ENCODE measurements at regions not wholly inside any gene's neighbourhood (a gene's known extent, or its start where the extent isn't known, plus 50 kb on each side); places are given as distances from the start of the nearest gene placed in this dataset.

DNA sequence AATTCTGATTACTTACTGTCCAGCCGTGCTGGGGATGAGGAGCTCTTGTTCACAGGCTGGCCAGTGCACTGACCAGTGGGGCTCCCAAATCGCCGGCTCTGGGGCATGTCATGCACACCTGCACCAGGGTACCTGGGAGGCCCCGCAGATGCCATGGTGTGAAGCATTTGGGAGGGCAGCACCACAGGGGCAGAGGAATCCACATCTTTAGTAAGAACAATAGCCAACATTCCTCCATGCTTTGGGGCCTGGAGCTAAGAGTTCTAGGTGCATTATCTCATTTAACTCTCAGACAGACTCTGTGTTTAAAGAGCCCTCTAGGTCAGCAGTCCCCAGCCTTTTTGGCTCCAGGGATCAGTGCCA lies 104.2 kb downstream of the ACKR3 start:
- no peak for DNase-seq (ENCODE audit: low spot score)

DNA sequence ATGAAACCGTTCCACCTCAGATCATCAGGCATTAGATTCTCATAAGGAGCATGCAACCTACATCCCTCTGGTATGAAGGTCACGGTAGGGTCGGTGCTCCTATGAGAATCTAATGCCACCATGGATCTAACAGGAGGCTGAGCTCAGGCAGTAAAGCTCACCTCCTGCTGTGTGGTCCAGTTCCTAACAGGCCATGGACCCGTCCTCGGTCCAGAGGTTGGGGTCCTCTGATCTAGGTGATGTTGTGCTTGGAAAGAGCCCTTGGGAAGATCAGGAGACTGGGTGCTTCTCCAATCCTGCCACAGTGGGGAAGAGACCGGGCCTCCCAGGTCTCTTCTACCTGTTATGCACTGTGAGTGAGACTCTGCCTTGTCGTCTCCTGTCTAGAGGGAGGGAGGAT lies 104.6 kb downstream of the ACKR3 start:
- DNase-seq (ENCODE audit: low spot score): no peak

DNA sequence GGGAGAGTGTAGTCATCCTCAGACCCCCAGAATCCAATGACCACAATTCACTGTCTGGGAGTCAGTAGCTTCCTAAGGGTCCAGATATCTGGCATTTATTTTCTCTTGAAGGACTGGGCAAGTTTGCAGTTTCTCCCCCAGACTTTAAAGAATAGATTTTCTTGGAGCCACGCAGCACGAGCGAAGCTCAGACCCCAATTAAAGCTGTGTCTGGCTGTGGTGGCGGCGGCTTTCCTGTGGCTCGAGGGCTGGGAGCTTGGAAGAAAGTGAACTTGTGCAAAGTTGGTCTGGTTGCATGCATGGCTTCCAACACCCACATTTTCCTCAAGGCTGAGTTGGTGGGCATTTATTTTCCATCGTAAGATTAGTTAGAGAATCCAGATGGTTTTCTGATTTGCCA lies 105.0 kb downstream of the ACKR3 start:
- DNase-seq (ENCODE audit: low spot score): no peak

DNA sequence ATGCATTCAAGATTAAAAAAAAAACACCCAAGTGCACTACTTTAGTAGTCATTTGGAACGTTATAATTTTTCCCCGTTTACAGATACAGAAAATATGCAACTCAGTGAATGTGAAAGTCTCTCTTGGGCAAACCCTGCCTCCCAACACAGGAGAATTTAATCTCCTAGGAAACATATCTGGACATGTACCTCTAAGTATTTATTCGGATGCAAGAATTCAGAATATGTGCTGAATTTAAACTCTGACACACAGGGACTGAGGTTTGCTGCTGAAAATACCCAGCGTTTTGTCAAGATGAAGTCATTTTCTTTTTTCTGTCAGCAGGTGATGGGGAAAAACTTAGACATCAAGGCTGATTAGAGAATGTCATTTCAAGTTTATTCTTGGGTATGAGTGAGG lies 105.4 kb downstream of the ACKR3 start:
- peak; percentile 24 for DNase-seq (ENCODE audit: low spot score)

DNA sequence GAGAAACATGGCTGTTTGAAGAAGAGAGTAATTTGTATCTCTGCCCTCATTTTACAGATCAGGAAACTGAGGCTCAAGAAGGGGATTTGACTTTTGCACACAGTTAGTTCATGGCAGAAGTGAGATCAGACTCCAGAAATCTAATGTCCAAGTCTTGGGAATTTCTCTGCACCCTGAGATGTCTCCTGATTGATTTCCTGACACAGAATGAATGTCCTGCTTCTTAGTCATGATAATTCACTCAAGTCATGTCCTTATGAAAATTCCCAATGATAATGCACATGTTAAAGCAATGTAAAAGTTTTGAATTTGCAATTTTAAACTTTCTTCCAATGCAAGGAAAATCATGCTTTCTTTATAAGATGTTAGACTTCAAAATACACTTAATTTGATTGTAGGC lies 105.9 kb downstream of the ACKR3 start:
- no peak for DNase-seq (ENCODE audit: low spot score)

DNA sequence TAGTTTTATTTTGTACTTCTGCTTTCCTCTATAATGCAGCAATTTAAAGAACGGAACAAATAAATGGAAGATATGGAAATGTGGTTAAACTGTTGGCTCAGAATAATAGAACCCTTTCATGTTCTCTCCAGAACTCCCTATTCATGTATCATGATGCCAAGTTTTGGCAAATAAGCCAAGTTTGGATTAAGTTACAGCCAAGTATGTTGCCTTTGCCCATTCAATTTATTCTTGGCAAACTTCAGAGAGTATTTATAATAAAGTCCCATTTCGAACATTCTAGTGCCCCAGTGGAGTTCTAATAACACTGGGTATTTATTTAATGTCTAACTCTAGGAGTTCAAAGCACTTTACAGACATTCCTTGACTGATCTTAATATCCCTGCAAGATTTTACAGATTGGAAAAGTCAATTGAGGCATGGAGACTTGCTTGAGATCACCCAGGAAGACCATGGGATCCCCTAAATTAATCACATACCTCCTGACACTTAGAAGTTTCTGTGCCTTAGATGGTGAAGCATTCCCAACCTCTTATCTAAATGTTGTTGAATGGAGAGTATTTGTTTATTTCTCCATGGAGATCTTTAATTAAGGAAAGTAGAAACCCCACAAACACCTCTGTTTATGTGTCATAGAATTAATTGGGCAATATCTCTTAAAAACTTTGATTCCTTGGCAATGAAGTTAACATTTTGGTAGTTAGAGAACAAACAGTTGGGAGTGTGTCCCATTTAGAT lies 106.7 kb downstream of the ACKR3 start:
- no peak for DNase-seq (ENCODE audit: low spot score)

DNA sequence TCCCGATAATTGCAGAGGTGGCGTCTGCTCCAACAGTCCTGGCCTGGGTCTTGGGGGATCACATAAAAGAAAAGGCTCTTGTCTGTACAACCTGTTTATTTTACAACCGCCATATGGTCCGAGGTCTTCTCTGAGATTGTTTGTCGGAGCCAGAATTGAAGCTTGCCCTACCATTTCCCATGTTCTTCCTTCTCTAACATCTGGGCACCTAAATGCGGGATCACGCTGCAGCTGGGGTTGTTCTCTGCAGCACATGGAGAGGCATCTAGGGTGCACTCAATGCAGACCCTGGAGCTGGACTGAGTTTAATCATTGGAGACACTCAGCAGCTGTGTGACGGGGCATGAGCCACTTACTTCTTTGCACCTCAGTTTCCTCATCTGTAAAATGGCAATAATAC lies 107.7 kb downstream of the ACKR3 start:
- no peak for DNase-seq (ENCODE audit: low spot score)

DNA sequence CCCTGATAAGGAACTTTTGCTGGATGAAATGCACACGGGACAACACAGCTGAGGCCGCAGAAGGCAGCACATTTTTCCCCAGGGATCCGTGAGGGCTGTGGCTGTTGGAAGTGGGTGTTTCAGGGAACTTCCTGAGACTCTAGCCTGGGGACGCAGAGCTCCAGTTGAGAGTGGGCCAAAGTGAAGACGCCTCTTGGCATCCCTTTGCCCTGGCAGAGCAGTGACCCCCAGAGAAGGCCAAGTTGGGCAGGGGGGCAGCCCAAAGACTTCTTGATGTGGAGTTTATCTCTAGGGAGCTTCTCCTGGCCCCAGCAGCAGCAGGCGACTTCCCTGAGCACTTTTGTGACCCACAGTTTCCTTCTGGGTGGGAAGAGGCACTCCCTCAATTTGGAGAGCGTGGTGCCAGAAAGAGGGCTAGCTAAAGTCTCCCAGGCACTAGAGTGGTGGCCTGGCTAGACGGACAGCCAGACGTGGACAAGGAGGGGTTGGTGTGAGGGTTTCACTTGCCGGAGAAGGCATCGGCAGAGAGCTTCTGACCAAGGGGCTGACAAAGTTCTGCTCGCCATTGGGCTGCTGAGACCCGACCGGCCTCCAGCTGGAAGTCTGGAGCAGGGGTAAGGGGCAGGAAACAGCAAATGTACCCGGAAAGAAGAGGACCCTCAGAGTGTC lies 108.8 kb downstream of the ACKR3 start:
- no peak for DNase-seq (ENCODE audit: low spot score)

DNA sequence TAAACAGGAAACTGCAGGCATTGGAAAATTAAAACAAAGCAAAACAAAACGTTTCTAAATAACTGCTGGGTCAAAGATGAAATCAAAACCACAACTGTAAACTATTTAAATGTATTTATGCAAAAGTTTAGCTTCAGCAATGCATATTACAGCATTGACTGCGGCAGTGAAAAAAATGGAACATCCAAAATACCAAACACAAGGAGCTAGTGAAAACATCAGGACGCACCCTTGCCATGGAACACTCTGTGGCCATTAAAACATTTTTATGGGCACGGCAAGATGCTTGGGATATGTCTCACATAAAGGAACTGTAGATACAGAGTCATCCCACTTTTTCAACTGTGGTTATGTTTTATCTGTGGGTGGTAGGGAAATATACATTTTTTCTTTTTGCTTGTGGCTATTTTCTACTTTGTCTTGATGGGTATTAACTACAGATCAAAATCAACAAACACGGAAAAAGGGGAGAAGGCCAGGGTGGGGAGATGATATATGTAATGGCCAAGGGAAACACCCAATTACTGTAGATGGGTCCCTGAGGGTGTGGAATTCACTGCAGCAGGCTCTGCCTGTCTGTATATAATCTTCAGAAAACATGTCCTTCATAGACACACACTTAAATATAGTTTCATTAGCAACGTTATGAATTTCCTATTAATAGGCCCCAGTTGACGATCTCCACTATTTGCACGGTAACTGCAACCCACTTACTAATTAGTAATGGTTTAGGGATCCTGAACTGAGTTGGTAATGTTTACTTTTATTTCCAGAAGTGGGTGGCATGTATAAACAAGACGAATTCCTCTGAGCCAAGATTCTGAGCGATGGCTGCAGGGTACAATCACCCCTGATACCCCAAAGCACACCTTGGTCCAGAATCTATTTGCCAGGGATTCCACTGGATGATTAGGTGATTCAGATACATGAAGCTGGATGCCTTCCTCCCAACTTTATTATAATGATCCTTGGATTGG lies 110.5 kb downstream of the ACKR3 start:
- DNase-seq (ENCODE audit: low spot score): no peak

DNA sequence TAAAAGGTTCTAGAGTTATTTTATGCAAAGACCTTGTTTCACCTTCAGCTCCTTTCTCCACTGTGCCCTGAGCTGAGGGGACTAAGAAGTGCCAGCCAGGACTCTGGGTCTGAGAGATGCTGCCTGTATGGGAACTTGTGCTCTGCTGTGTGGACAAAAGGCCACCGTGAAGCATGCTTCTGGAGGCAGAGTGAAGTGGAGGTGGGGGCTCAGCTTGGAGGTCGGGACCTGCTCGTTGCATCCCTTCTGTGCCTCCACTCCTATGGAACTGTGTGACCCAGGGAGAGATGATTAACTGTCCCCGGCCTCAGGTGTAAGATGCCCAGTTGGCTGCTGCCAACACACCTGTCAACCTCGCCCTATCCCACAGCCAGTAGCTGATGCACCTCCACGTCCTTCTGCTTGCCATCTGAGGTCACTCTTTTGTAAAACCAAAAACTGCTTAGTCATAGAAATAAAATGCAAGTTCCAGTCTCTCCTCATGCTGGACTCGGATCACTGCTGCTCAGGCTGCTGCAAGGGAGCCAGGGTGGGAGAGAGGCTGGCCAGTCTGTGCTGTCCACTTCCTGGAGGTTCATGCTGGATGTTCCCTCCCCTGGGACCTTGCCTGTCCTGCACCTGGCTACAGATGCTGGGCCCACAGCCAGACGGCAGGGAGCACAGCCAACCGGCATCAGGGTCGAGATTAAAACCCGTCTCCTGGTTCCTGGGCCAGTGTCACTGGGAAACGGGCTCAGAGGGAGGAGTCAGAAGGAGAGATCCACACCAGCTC lies 113.2 kb downstream of the ACKR3 start:
- no peak for DNase-seq (ENCODE audit: low spot score)

DNA sequence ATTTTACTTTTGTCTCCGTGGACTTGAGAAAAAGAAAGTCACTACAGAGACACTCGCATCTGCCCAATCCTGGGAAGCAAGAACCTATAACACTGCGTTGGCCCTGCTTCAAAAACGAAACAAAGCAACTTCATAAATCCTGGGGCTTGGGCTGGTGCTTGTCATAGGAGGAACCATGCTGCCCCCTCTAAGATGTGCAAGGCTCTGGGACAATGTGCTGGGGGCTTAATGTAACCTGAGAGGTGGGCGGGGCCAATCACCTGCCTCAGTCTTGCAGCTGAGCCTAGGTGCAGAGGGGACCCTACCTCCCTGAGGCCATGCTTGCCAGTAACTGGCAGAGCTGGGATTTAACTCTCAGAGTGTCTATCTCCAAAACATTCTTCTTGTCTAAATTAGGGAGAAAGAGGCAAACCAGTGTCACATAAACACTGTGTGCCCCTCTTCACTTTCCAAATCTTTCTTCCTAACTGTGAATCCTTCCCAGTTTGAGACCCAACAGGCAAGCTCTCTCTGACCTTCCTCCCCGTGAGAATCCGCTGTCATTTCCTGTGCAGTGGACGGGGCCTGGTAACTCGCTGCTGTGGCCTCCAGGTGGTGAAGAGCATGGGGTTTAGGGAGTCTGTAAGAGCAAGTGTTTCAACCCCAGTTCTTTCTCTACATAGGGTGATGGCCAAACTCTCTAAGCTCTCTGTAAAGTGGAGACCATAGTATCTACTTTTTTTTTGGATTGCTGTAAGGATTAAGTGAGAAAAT lies 115.1 kb downstream of the ACKR3 start:
- no peak for DNase-seq (ENCODE audit: low spot score)

DNA sequence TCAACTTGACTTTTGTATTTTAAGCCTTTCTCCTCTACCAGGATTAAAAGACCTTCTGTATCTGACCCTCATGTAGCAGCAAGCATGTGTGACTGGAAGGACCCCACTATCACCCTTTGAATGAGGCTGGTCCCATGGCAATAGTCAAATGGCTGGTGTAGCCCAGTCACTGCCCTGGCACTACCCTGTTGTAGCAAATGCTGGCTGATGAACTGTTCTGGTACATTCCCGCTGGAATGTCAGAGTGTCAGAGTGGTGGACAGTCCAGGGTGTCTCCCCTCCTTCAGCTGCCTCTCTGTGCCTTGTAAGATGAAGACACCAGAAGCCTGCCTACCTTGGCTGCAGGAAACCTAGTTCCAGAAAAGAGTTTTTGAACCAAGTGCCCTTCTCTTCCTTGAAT lies 115.7 kb downstream of the ACKR3 start:
- DNase-seq (ENCODE audit: low spot score): no peak

DNA sequence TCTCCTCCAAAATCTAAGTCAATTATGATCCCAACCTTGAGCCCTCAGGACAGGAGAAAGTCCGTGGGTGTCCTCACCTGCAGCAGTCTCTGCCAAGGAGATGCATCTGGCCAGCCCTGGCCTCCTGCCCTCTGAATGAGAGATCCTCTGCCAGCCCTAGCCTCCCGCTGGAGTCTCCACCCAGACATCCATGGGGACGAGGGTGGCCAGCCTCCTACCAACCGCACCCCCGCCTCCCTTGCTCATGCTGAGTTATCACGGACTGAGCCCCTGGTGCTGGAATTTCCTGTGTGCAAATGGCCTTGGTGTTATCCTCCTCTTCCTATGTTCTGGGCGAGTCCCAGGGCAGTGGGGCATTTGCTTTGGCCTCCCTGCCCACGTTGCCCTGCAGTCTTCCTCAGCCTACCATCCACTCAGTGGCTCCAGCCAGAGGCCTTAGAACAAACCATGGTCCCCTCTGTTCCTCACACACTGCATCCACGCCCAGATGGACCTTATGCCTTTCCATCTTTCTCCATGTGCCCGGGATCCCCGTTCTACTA lies 116.4 kb downstream of the ACKR3 start:
- DNase-seq (ENCODE audit: low spot score): no peak

DNA sequence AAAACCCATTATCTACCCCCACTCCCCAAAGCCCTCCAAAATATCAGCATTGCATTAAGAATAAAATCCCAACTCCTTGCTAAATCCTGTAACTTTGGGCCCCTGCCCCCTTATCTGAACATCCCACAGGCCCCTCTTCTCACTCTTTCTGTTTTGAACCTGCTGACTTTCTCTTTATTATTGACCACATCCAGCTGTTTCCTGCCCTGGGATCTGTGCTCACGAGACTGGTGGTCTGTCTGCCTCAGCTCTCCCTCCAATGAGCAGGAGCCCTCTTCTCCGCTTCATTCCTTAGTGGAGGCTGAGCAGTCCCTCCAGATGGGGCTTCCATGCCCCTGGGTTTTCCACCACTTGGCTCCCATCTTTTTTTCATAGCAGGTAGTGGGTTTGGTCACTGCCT lies 116.9 kb downstream of the ACKR3 start:
- DNase-seq (ENCODE audit: low spot score): no peak

DNA sequence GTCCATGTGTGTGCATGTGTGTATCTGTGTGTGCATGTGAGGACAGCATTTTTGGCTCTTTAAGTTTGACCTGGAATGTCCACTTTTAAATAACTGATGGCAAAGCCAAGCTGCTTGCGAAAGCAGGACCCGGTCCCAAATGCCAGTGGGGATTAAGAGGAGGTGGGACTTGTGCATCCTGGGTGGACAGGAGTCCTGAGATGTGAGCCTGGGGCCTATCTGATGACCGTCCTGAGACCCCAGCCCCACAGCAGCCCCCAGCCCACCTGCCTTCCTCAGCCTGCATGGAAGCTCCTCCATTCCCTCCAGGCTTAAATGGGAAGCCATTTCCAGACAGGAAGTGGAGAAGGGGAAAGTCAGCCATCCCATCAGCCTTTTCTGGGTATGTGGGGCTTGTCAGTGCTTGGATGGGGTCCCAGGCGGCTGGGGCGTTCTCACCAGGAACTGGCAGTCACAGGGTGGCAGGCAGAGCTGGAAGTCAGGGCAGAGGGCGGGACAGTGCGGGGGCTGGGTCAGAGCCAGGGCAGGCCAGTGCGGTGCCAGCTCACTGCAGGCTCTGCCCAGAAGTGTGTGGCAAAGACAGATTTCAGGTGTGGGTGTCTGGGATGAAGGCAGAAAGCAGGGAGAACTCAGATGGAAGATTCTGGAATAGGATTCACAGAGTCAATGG lies 117.8 kb downstream of the ACKR3 start:
- no peak for DNase-seq (ENCODE audit: low spot score)

DNA sequence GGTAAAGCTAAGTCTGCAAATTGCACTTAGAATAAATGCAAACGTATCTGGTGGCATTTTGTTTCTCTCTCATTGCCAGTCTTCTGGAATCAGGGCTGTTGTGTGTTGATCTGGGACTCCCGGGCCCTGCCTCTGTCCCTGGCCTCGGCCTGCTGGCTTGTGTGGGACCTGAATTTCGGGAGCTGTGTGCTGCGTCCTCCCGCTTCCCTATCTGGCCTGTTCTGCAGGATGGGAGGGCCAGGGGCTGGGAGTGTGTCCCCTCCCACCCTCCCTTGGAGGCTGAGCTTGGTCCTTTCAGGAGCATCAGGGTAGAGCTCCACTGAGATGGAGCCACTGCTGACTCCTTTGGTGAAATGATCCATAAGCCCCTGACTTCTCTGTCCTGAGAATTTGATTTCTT lies 118.5 kb downstream of the ACKR3 start:
- DNase-seq (ENCODE audit: low spot score): no peak

DNA sequence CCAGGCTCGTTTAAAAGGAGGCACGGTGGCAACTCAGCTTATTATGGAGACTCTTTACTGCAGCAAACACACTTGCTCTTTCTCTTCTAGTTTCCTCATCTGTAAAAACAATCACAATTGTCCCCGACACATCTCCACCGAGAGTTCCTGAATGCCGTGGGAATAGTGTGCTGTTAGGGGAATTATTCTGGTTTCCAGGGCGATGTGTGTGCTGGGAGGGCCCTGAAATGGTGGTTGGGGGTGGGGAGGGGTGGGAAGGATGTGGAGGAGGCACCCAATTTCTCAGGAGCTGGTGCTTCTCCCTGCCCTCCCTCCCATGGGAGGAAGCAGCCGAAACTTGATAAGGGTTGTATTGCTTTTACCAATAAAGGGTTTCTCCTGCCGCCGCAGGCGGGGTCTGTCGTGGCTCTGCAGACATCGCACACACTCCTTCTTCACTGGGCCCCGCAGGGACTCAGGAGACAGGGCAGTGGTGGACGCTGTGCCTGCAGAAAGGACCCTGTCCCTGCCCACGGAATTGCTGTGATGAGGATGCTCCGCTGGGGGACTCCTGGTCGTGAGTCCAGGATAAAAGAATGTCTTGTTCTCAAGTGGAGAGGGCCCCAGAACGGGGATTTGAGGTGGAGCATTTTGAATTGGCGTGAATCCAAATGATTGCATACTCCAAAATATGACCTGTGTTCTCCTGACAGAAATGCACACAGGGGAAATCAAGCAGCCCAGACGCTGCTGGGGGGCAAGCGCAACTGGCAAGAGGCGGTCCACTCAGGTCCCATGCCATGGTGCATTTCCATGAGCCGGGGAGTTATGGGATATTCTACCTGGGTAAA lies 119.2 kb downstream of the ACKR3 start:
- DNase-seq (ENCODE audit: low spot score): no peak

DNA sequence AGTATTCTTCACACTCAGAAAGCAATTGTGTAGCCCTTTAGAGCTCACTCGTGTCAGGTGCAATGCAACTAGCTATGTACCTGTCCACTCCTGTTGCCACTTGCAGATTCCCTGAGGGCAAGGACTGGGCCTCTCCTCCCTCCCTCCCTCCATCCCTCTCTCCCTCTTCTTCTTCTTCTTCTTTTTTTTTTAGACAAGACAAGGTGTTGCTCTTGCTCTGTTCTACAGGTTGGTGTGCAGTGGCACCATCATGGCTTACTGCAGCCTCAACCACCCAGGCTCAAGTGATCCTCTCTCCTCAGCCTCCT lies 119.7 kb downstream of the ACKR3 start:
- DNase-seq (ENCODE audit: low spot score): no peak

DNA sequence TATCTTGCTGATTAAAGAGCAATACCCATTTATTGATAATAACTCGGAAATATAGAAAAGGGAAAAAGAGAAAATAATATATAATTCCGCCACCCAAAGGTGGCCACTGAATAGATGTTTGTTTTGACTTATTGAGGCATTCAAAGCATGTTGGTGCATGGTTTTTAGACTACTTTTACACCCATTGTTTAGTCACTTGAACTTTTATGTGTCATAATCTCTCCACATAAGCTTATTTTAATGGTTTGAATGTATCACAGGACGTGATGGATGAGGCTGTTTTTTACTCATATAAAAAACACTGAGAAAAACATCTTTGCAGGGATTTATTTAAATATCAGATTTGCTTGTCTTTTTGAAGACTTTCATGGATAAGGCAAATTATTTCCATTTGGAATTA lies 120.4 kb downstream of the ACKR3 start:
- DNase-seq (ENCODE audit: low spot score): no peak

DNA sequence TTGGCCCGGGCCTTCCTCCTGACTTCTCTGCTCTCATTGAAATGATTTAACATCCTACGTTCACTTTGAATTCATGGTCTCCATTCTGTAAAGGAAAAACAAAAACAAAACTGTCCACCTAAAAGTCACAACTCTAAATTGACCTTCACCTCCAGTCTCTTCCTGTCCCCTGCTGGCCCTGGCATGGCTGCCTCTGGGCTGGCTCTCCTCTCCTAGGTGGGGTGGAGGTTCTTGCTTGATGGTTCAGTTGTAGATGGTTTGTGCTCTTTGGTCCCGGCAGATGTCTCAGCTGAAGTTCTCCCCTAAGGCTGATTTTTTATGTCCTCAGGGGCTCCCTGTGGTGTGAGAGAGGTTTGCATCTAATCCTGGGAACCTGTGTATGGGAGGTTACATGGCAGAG lies 121.1 kb downstream of the ACKR3 start:
- DNase-seq (ENCODE audit: low spot score): no peak

Data from GM03348 (cell line).